HG02870 (cell line): ENCODE measurements at regions not wholly inside any gene's neighbourhood (a gene's known extent, or its start where the extent isn't known, plus 50 kb on each side); places are given as distances from the start of the nearest gene placed in this dataset.
A peak's percentile ranks its signal among the peaks of the same experiment; 100 is the strongest.

Source experiments
- ATAC-seq: cut with Tn5 transposase; IDR thresholded peaks from one replicate; pipeline ENCODE4 v1.9.1; 2021; ENCODE audit warnings: mild to moderate bottlenecking, moderate library complexity; ENCODE audit not compliant: unreplicated experiment

DNA sequence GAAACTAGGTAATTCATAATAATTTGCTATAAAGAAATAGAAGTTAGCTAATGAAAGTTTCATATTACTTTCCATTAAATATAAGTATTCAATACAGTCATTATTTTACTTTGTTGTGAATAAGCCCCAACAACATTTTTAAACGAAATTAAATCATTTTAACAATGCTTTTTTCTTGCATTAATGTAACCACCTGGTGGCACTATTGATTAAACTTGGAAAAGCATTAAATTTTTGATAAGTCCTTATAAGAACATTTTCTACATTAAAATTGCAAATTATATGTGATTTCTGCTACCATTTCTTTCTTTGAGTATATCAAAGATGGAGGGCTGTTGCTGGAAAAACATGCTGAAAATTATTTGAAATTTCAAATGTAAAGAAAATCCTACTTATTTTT, 918.8 kb upstream of the TMPRSS15 start:
- no peak for ATAC-seq

DNA sequence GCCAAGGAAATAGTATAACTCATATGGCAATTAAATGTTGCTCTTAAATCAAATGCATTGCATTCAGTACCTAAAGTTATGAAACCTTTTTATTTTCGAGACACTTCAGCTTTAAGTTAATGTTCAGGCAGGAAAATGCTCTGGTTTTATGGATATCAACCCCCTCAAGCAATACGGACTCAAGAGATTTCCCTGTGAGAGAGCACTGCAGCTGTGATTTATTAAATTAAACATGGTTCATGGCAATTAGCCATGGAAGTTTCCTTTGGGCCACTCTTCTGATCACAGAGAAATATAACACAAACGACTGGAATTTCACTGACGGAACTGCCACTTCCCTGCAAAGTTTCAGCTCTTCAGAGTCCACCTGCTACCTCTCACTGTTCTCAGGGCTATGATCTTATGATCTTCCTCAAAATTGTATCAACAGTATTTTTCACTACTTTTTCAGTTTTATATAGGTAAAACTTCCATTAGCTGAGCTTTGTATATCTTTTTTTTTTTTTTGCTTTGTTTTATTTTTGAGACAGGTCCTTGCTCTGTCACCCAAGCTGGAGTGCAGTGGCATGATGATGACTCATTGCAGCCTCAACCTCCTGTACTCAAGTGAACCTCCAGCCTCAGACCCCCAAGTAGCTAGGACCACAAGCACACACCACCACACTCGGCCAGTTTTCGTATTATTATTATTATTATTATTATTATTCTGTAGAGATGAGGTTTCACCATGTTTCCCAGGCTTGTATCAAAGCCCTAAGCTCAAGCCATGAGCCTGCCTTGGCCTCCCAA, 923.1 kb upstream of the TMPRSS15 start:
- ATAC-seq: no peak

DNA sequence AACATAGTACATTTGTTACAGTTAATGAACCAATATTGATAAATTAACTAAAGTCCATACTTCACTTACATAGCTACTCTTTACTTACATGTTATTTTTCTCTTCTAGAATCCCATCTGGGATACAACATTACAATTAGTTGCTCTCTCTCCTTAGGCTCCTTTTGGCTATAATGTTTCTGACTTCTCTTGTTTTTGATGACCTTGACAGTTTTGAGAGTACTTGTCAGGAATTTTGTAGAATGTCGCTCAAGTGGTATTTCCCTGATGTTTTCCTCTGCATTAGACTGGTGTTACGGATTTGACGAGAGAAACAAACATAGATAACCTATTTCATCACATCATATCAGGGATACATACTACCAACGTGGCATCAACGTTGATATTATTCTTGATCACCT, 925.4 kb upstream of the TMPRSS15 start:
- no peak for ATAC-seq

DNA sequence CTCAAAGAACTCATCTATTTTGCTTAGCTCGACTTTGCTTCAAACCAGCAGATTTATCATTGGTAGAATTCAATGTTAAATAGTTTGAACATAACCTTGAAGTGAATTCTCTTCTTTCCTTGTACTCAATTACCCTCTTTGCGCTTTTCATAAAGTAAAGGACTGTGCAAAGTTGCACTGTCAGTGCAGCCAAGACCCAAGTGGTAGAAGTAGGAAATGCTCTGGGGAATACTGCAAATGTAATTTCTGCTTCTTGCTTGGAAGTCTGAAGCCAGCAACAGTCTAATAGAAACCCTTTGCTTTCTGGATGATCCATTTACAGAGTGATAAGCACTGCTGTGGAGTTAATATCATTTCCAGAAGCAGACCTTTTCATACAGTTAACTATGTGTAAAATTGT, 936.7 kb upstream of the TMPRSS15 start:
- no peak for ATAC-seq

DNA sequence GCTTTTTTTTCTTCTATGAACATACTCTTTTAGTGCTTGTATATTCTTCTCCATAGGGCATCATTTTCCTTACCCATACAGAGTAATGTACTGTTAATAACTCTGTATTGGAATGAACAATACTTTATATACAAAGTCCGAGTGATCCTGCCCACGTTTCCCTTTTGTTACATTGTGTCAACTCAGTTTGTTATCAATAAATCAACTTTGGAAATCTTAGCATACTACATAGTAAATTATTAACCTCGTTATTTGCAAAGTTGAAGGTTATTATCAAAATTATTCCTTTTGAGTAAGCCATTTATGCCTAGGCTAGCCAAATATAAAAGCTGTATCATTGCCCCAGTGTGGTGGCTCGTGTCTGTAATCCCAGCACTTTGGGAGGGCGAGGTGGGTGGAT, 937.4 kb upstream of the TMPRSS15 start:
- no peak for ATAC-seq

DNA sequence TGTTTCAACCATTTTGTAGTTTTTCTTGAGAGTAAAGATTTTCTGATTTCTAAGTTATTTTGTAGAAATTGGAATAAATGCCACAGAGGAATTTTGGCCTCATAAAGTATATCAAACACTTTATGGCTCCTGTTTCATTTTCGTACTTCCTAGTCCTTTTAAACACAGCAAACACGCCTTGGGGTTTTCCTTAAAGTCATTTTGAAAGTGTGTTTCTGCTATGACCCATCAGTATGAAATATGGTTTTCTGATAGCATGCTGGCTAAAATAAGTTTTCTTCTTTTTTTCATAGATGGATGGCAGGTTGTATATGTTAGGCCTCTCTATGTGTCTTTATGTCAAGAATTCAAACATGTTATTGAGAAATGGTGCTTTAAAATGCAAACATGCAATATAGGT, 940.1 kb upstream of the TMPRSS15 start:
- ATAC-seq: peak; percentile 62

DNA sequence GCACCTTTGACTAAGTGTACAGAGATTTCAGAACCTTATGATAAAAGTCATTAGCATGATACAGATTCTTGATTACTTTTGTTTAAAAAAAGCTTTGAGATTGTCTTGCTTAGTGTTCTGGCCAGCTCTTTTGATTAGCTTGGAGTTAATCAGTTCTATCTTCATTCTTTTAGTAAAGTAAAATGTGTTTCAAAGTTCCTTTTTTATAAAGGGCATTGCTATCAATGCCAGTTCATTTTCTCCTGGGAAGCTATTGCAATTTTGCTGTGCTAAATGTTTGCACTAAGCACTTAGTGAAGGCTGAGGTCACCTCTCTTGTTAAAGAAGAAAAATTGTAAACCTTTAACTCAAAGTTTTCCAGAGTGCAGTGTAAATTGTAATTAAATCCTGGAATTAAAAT, 946.7 kb upstream of the TMPRSS15 start:
- ATAC-seq: no peak

DNA sequence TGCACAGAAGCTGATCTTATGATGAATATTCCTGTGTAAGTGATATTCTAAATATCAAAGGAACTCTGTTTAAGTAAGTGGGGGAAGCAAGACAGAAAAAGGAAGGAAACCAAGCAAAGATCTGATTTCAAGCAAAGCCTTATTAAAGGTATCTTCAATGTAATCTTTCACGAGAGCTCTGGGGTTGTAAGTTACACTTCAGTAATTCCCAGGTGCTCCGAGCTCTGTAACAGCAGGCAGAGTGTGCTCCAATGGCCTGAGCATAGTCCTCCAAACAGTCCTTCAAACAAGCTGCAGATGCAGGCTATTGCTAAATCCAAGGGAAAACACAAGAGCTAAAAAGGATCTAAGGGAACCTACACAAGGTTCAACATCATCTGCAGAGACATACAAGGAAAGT, 949.7 kb upstream of the TMPRSS15 start:
- ATAC-seq: no peak

DNA sequence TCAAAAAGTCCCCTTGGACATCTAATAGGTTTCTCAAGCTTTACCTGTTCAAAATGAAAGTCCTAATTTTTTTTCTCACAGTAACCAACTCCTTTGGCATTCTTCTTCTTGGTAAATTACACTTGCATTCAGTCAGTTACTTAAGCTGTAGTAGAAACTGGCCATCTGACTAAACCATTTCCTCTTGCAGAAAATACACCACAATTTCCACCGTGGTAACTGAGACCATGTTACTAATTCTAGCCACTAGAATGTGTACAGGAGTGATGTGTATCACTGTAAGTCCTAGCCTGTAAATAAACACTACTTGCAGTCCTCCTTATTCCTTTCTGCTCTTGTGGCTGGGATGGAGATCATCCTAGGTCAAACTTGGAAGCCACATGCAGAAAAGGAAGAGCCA, 965.4 kb upstream of the TMPRSS15 start:
- no peak for ATAC-seq

DNA sequence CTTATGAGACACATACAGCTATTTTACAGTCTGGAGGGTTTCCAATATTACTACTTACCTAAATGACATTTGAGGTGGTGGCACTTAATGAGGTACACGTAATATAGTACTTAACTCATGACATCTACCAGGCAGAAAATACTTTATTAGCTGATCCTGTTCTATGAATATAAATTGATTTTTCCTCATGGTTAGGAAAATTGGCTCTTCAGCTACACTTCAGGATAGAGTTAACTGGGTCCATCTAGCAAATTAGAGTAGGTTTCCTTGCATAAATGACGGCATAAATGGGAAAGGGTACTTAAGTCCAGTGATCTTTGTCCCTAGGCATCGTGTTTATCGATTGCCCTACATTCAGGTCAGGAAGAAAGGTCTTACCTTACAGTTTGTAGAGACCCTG, 988.8 kb upstream of the TMPRSS15 start:
- ATAC-seq: no peak

DNA sequence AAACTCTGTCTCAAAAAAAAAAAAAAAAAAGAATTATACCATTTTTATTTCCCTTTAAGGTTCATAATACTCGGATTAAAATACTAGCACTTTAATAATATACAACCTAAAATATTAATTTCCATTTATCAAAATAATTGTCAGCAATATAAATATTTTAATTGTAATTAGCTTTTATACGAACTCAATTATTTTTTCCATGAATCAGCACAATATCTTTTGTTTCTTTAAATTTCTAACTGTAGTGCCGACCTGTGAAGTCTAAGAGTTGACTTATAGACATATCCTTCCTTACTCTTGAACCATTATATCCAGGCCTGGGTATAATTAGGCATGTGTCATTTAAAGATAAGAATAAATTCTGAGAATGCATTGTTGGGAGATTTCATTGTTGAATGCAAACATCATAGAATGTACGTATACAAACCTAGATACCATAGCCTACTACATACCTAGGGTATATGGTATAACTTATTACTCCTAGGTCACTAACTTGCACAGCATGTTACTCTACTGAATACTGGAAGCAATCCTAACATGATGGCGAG, 996.7 kb upstream of the TMPRSS15 start:
- no peak for ATAC-seq

DNA sequence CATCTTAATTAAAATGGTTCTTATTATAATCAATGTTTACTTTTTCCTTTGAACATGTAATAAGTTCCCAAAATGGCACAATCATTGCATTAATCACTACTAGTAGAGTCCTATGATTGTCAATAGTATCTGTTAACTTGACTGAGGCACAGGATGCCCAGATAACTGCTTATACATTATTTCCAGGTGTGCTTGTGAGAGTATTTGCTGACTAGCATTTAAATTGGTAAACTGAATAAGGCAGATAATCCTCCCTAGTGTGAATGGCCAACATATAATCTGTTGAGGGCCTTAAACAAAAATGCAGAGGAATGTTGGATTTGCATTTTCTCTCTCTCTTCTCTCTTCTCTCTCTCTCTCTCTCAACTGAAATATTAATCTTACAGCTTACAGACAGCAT, 999.3 kb upstream of the TMPRSS15 start:
- no peak for ATAC-seq

DNA sequence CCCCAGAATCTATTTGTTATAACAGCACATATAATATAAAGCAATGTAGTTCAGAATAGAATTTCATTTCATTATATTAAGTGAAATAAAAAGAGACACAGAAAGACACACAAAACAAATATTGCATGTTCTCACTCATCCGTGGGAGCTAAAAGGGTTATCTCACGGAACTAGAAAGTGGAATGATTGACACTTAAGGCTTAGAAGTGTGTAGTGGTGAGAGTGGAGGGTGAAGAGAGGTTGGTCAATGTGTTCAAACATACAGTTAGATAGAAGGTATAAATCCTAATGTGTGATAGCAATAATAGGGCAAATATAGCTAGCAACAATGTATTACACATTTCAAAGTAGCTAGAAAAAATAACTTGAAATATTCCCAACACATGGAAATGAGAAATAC, 1001.7 kb upstream of the TMPRSS15 start:
- no peak for ATAC-seq

DNA sequence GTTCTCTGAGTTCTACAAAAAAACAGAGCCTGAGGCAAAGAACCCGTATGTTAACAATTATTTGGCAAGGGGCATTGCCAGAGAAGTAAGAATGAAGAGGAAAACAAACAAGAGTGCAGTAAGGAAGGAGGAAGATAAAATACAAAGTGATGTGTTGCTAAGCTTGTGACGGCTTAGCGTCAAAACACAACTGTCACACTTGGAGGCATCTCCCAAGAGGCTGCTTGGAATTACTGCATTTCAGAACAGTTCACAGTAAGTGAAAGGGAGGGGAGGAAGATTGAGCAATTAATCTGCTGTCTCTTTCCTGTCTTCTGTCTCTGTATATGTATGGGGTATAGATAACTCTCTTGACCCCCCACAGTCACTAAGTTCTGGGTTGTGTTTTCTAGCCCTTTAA, 1017.0 kb upstream of the TMPRSS15 start:
- ATAC-seq: no peak

DNA sequence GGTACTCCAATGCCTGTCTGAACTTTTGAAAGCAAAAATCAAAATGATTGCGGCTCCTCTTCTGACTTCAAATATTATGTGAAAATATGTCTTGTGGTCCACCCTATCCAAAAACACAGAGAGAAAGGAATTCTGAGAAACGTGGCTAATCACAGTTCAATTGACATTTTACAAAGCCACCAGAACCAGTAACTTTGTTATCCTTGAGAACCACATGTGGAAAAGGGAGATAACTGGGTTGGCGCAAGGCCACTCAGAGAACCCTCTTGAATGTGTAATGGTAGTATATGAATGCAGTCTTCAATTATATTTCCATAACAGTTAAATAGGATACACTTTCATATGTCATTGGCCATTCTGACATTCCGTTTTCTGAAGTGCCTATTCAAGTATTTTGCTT, 1030.0 kb upstream of the TMPRSS15 start:
- ATAC-seq: no peak

DNA sequence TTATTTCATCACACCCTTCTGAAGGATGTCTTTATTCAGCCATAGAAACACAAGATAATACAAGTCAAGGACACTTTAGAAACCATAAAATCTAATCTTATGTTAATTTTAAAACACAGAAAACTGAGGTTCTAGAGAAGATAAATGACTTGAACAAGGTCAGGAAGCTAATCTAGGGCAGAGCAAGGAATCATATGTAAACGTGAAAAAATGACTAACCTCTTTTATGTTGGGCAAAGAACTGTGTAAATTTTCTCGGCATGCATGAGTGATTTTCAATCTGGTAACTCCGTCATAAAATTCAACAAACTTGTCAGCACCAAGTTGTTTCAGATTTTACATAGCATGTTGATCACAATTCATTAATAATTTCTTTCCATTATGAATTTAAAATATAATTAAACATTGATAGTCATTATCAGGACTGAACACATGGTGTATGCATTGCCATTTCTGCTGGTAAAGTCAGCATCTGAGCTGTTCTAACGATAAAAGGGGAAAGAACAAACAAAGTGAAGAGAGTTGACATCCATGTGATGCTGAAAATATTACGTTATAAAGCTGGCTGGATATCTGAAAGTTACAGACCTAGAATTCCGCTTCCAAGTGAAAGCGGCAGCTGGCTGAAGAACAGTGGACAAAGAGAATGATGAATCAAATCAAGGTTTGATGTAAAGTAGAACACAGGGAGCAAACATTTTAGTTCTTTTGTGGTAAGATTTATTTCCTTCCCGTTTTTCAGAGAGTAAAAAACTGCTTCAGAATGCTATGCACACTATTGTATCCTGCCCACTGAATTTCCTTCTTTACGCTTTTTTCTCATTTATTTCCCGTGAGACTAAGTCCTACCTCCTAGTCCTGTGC, 1037.4 kb upstream of the TMPRSS15 start:
- no peak for ATAC-seq

DNA sequence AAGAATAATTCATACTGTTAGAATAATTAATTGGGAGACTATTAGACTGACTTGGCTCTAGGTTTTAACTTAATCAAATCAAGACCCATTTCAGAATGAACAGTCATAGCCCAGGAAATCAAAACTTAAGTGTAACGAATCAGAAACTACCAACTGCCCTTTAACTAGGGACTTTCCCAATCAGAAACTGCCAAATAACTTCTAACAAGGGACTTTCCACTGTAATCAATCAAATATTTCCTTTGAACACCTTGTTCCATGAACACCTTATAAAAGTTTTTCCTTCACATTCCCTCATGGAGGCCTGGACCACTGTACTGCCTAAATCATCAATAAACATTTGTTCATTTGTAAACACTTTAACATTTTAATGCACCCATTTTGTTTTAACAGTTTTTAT, 1054.7 kb upstream of the TMPRSS15 start:
- no peak for ATAC-seq

DNA sequence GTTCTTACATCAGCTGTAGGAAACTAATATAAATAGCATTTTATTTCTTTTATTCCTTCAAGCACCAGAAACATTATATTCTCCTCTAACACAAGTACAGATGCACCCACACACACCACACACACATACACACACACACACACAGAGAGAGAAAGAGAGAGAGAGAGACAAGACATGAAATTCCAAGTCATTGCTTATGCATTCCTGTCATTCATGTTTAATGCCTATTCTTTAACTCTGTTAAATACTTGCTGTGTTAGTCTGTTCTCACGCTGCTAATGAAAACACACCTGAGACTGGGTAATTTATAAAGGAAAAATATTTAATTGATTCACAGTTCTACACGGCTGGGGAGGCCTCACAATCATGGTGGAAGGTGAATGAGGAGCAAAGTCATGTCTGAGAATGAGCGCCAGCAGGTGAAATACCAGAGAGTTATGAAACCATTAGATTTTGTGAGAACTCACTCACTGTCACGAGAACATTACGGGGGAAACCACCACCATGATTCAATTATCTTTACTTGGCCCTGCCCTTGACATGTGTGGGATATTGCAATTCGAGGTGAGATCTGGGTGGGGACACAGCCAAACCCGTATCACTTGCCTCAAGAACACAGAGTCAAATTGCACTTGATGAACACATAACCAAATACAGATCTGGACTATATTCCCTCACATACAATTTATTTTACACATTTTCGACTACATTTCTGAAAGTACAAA, 1058.1 kb upstream of the TMPRSS15 start:
- no peak for ATAC-seq

DNA sequence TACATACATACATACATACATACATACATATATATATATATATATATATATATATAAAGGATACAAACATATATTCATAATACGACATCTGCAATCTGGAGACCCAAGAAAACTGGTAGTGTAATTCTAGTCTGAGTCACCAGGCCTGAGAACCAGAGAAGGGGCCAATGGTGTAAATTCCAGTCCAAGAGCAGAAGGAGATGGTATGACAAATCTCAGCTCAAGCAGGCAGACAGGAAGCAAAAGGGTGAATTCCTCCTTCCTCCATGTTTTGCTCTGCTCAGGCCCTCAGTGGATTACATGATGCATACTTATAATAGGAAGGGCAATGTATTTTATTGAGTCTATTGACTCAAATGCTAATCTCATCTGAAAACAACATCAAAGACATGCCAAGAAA, 1060.4 kb upstream of the TMPRSS15 start:
- no peak for ATAC-seq

DNA sequence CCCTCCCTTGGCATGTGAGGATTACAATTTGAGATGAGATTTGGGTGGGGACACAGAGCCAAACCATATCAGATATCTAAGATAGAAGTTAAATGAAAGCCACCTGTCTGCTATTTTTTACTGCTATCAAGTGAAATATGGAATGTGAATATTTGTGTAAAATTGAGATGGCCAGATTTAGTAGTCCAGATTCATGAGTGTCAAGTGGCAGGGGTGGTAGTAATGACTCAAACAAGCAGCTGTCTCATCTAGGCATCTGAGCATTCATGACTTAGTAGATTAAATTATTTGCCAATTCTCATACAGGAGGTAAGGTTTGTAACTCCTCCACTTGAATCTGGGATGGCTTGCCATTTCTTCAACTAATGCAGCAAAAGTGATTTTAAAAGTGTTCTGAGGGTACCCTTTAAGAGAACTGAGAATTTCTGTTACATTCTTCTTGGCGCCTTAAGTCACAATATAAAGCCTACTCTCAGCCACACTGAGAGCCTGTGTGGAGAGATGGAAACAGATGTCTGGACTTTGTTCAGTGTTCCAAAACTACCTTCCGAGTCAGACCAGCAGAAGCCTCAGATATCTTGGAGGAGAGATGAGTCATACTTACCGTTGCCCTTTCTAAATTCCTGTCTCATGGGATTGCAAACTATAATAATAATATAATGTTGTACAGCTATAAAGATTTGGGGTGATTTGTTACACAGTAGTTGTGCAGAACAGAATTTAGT, 1065.6 kb upstream of the TMPRSS15 start:
- no peak for ATAC-seq

DNA sequence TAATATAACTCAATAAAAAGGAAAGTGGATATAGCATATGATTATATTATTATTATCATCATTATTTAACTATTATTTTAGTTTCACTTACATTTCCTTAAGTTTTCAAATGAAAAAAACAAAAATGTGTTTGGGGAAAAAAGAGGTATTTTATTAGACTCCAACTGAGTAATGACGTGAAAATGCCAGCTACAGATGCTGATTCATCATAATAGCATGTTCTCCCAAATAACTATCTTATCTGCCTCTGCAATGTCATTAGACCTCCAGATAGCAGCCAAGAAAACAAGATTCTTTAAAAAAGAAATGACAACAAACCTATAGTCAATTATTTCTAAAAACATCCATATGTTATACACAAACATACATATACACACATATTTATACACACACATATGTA, 1071.9 kb upstream of the TMPRSS15 start:
- no peak for ATAC-seq
